ENCODE measurements at regions not wholly inside any gene's neighbourhood (a gene's known extent, or its start where the extent isn't known, plus 50 kb on each side); places are given as distances from the start of the nearest gene placed in this dataset.

- Histone ChIP-seq H2BK20ac (ENCODE audit: low read length) (no peak overlapping the region), H3K56ac (replicated peaks; ENCODE audit: insufficient read length, low read depth, low read length) (no peak overlapping the region), H4K8ac (ENCODE audit: extremely low read depth, insufficient read depth, low read length) (no peak overlapping the region), H2BK15ac (ENCODE audit: low read length) (no peak overlapping the region), H3K9me3 (ENCODE audit: insufficient read depth in 2 of 2, low read depth in 1 of 2, low read length in 1 of 2) (no peaks in the 10 kb centered on the region), H2BK5ac (ENCODE audit: low read depth, low read length) (no peak overlapping the region), H3K79me1 (ENCODE audit: low read depth, low read length) (no peaks in the 10 kb centered on the region), H3K4me3 (ENCODE audit: extremely low read depth in 1 of 4, insufficient read depth in 2 of 4, low read depth in 3 of 4, low read length in 4 of 4) (no peak overlapping the region), H4K91ac (replicated peaks; ENCODE audit: insufficient read length, low read length) (no peak overlapping the region), H2BK120ac (replicated peaks; ENCODE audit: low read depth, low read length) (no peak overlapping the region), H4K20me1 (replicated peaks in 1 of 2; ENCODE audit: control insufficient read depth in 1 of 2, insufficient read depth in 2 of 2, low read length in 2 of 2) (no peaks in the 10 kb centered on the region), H2BK12ac (ENCODE audit: low read depth, low read length) (no peak overlapping the region), H2AFZ (ENCODE audit: low read length) (peak overlapping the region; percentile 92; the same call in 1 of the 2 replicates), H3K4me1 (replicated peaks in 1 of 4; ENCODE audit: control insufficient read depth in 3 of 4, insufficient read depth in 4 of 4, low read length in 3 of 4) (no peaks in the 10 kb centered on the region), H3K18ac (ENCODE audit: extremely low read depth, low read length) (no peak overlapping the region), H3K9ac (replicated peaks in 1 of 4; ENCODE audit: extremely low read depth in 1 of 4, low read depth in 3 of 4, low read length in 3 of 4) (no peak overlapping the region), H3K27ac (ENCODE audit: low read depth, low read length) (no peak overlapping the region), H4K5ac (ENCODE audit: insufficient read length, low read depth, low read length) (no peak overlapping the region), H3K23ac (ENCODE audit: insufficient read length) (no peak overlapping the region), H3K36me3 (ENCODE audit: control insufficient read depth in 2 of 4, insufficient read depth in 4 of 4, low read length in 3 of 4) (no peaks in the 10 kb centered on the region; a peak in 1 of 8 replicates), H3K79me2 (ENCODE audit: control insufficient read depth in 1 of 2, insufficient read depth in 2 of 2, low read length in 2 of 2) (no peaks in the 10 kb centered on the region), H3K4me2 (ENCODE audit: insufficient read depth in 1 of 2, low read depth in 2 of 2, low read length in 2 of 2) (no peak overlapping the region), H3K14ac (ENCODE audit: insufficient read length) (no peak overlapping the region), H3K27me3 (replicated peaks in 1 of 4; ENCODE audit: control insufficient read depth in 3 of 4, extremely low read depth in 1 of 4, insufficient read depth in 3 of 4, low read length in 3 of 4) (no peaks in the 10 kb centered on the region), H2AK5ac (ENCODE audit: low read depth, low read length) (no peak overlapping the region), H3K4ac (replicated peaks; ENCODE audit: insufficient read length, low read depth, low read length) (no peak overlapping the region), H3K23me2 (ENCODE audit: low read depth, low read length) (no peaks in the 10 kb centered on the region)
- FAIRE-seq (no peak), DNase-seq (ENCODE audit: low read depth in 1 of 2, low spot score in 2 of 2) (no peak)
- ChIA-PET CTCF (ENCODE audit: partially characterized antibody) (interaction anchor here (0.6 to 1.3 kb wide), 2 partner anchors 10 to 12 kb away, joined by 3 to 8 read pairs; no protein-coding TSS in a partner anchor), POLR2A (ENCODE audit: partially characterized antibody) (no interaction called here)
- TF ChIP-seq HDAC2 (IDR thresholded peaks at IDR 0.05; ENCODE audit: borderline replicate concordance in 1 of 2, low read depth in 2 of 2, low read length in 2 of 2) (no peak), RAD21 (IDR thresholded peaks at IDR 0.05 in 1 of 2, conservative IDR thresholded peaks at IDR 0.05 in 1 of 2; ENCODE audit: low read depth in 2 of 2, low read length in 2 of 2) (no peak), RXRA (IDR thresholded peaks at IDR 0.05; ENCODE audit: insufficient read depth, low read depth, low read length) (no peak), PHF8 (conservative IDR thresholded peaks at IDR 0.05; ENCODE audit: low read depth, low read length) (no peak), ZNF274 (IDR thresholded peaks at IDR 0.05; ENCODE audit: borderline replicate concordance, extremely low read depth, low read length) (no peak), CHD1 (IDR thresholded peaks at IDR 0.05; ENCODE audit: low read depth, low read length) (no peak), BCL11A (IDR thresholded peaks at IDR 0.05; ENCODE audit: low read depth in 2 of 2, low read length in 2 of 2) (no peak), POU5F1 (IDR thresholded peaks at IDR 0.05; ENCODE audit: low read depth, low read length) (no peak), SRF (IDR thresholded peaks at IDR 0.05; ENCODE audit: low read depth, low read length) (no peak), ATF2 (IDR thresholded peaks at IDR 0.05; ENCODE audit: low read length) (no peak), NRF1 (IDR thresholded peaks at IDR 0.05; ENCODE audit: low read depth, low read length) (no peak)
- WGBS, 2 experiments (ENCODE audit: extremely low coverage in 1 of 2, insufficient coverage in 1 of 2, insufficient read length in 1 of 2, insufficient replicate concordance in 2 of 2, low coverage in 1 of 2, low lambda C conversion rate in 2 of 2, missing lambda C conversion rate in 1 of 2), result 90% methylated on average over 11 of the region's 11 CpGs; no CpG with 5 or more reads in 1 of the 2 experiments
These were observed 449.5 kb upstream of the TRPC7 start for GRCh38 chr5:136814619-136815378.

All from H1 (cell line).